VCaP (cell line): ENCODE measurements at regions not wholly inside any gene's neighbourhood (a gene's known extent, or its start where the extent isn't known, plus 50 kb on each side); places are given as distances from the start of the nearest gene placed in this dataset.

Experiments
- H3K27ac ChIP-seq: fragments of 450-650 bp; 2 replicates; pipeline ENCODE4 v1.5.1; 2017
- TF ChIP-seq, protein P1 (sequence below): fragments of 450-650 bp; conservative IDR thresholded peaks from 2 replicates; pipeline ENCODE4 v1.5.1; 2017; ENCODE audit warnings: mild to moderate bottlenecking, moderate library complexity

DNA sequence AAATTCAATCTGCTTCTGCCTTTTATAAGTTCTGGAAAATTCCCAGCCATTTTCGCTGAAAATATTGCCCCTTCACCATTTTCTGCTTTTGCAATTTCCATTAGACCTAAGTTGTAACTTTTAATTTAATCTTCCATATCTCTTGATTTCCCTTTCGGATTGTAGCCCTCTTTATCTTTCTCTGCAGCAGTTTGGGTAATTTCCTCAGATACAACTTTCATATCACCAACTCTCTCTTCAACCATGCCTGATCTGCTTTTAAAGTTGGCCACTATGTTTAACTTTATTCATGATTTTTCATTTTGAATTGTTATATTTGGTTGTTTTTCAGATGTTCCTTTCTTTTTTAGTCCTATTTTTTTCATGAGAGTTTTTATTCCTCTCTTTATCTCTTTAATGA, 157.0 kb upstream of the VLDLR start:
- TF ChIP-seq, protein P1, sequence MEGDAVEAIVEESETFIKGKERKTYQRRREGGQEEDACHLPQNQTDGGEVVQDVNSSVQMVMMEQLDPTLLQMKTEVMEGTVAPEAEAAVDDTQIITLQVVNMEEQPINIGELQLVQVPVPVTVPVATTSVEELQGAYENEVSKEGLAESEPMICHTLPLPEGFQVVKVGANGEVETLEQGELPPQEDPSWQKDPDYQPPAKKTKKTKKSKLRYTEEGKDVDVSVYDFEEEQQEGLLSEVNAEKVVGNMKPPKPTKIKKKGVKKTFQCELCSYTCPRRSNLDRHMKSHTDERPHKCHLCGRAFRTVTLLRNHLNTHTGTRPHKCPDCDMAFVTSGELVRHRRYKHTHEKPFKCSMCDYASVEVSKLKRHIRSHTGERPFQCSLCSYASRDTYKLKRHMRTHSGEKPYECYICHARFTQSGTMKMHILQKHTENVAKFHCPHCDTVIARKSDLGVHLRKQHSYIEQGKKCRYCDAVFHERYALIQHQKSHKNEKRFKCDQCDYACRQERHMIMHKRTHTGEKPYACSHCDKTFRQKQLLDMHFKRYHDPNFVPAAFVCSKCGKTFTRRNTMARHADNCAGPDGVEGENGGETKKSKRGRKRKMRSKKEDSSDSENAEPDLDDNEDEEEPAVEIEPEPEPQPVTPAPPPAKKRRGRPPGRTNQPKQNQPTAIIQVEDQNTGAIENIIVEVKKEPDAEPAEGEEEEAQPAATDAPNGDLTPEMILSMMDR, result no peak
- peak overlapping the region; percentile 32 for H3K27ac ChIP-seq

DNA sequence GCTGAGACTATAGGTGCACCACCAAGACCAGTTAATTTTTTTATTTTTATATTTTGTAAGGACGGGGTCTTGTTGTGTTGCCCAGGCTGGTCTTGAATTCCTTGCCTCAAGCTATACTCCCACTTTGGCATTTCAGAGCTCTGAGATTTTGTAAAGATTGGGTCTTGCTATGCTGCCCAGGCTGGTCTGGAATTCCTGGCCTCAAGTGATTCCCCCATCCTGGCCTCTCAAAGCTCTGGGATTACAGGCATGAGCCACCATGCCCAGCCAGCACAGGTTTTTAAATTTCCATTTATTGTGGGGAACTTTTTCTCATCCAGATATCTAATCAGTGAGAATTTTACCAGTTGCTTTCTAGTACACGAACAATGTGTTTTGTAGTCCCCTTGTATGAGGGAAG, 156.1 kb upstream of the VLDLR start:
- H3K27ac ChIP-seq, result peak overlapping the region; percentile 86

DNA sequence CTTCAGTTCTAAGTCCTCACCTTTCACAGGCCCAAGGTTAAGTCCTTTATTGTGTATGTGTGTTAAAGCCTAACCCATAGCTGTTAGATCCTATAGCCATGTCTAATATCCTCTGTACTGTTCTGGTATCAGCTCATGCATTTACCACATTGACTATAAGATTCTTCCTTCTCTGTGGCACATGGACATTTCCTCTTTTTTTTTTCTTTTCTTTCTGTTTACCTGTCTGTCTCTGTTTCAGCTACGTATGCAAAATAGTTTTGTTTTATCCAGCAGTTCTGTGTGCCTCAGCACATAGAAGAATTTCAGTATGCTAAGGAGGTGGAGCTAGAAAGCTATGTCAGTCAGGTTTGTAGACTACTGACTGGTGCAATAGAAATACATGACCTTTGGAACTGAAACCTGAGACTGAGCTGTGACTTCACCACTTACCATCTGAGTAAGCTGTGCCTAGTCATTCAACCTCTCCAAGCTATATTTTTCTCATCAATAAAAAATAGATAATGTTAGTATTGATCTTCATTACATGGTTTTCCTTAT, 155.6 kb upstream of the VLDLR start:
- TF ChIP-seq, protein P1, result no peak
- H3K27ac ChIP-seq, result peak overlapping the region; percentile 86

More for the DNA sequence above, 156.1 kb upstream of the VLDLR start:
- TF ChIP-seq, protein P1, result no peak

DNA sequence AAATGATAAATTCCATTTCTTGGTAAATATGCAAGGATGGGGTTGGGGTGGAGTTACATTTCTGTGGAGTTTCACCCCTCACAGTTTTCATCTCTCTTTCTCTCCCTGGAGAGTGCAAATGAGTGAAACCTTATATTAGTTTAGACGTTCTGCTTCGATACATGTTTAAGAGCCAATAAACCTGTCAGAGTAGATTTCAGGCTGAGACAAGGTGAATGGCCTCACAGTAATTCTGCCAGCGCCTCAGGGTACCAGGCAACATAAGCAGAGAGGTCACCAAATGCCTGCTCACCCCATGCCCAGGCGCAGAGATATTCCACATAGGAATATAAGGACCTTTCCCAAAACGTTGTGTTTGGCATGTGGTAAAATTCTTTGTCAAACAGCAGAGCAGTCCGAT, 154.9 kb upstream of the VLDLR start:
- TF ChIP-seq, protein P1, result no peak
- peak overlapping the region; percentile 86 for H3K27ac ChIP-seq

DNA sequence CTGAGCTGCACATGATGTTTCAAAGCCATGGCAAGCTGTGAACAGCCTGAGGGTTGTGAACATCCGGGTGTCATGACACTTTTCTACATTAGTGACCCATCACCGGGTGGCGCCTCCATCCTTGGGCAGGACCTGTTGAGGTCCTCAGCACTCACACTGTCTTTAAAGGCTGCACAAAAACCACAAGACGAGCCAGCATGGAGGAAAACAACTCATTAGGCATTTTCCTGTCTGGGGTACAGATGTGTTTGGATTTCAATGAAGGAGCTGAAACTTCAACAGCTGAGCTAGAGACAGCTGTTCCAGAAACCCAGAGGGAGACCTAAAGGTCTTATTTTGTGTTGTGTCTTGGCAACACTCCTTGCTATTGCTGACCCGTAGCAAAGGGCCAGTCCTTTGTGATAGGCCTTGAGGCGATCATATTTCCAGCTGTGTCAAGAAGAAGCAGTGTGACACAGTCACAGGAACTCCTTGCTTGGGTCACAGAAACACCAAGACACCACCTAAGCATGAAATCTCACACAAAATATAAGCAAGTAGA, 151.8 kb upstream of the VLDLR start:
- peak overlapping the region; percentile 86; the same call in 1 of the 2 replicates for H3K27ac ChIP-seq
- TF ChIP-seq, protein P1, result no peak; the same call in 1 of the 2 replicates

DNA sequence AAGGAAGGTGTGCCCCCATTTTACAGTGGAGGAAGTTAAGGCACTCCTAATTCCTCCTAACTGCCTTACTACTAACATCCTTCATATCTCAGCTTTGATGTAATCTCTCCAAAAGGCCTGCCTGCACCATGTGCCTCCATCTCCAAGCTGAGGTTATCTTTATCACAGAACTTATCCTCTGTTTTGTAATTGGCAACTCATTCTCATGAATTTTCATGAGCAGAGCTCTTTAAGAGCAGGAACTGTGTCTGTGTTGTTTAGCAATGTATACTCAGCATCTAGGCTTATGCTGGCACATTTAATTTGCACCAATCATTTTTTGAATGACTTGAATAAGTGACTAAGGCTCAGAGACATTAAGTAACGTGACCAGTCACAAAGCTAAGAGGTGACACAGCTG, 147.9 kb upstream of the VLDLR start:
- TF ChIP-seq, protein P1, result no peak
- no peak overlapping the region for H3K27ac ChIP-seq

DNA sequence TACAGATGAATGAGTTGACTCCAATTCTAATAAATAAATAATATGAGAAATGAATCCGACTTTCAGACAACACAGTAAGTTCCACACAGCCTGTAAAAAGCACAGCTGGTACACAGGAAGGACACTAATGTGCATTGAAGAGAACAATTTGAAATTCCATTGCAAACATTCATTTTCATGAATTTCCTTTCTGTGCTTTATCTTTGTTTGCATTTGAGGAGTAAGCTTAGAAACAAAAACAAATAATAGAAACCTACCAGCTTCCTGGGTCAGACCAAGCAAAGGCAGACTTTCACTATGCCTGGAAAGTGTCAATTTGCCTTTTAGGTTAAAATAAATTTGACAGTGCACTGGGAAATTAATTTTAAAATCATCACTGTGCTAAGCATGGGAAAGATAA, 143.8 kb upstream of the VLDLR start:
- TF ChIP-seq, protein P1, result no peak
- peak overlapping the region; percentile 91 for H3K27ac ChIP-seq
